ENCODE measurements at regions not wholly inside any gene's neighbourhood (a gene's known extent, or its start where the extent isn't known, plus 50 kb on each side); places are given as distances from the start of the nearest gene placed in this dataset.
A peak's percentile ranks its signal among the peaks of the same experiment; 100 is the strongest.

DNA sequence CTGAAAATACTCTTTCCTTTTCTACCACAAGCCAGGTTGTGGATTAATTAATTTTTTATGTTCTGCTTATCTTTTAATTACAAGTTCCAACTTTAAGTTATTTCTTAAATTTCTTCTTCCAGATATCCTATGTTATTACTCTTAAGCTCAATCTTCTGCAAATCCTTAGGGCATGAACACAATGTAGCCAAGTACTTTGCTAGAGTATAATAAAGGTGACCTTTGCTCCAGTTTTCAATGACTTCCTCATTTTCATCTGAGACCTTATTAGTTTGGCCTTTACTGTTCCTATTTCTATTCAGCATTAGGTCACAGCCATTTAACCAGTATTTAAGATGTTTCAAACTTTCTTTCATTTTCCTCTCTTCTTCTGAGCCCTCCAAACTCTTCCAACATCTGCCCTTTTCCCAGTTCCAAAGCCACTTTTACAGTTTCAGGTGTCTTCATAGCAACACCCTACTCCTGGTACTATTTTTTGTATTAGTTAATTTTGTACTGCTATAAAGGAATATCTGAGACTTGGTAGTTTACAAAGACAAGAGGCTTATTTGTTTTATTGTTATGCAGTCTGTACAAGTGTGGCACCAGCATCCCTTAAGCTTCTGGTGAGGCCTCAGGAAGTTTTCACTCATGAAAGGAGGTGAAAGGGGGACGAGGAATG is 886.2 kb upstream of the GHITM start:
- no peak for DNase-seq

DNA sequence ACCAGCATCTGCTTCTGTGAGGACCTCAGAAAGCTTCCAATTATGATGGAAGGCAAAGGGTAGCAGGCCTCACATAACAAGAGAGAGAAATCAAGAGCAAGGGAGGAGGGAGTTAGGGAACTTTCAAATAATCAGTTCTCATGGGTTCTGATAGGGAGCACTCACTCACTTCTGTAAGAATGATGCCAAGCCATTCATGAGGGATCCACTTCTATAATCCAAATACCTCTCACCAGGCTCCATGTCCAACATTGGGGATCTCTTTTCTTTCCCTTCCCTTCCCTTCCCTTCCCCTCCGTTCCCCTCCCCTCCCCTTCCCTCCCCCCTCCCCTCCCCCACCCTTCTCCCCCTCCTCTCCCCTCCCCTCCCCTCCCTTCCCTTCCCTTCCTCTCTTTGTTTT is 884.6 kb upstream of the GHITM start:
- DNase-seq: no peak

DNA sequence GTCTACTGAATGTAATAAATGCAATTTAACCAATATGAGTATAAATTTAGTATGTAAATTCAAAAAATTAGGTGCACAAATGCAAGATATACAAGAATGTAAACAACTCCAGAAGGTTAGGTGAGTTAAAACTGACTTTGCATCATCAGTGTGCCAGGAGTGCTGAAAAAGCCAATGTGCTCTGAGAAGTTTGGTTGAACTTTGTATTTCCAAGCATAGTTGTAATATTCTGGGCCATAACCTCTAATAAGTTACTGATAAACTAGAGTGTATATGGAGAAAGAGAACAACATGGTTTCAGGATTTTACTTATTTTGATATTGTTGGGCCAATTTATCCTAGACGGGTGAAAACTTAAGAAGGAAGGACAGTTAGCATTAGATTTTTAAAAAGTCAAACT is 876.9 kb upstream of the GHITM start:
- DNase-seq: no peak

DNA sequence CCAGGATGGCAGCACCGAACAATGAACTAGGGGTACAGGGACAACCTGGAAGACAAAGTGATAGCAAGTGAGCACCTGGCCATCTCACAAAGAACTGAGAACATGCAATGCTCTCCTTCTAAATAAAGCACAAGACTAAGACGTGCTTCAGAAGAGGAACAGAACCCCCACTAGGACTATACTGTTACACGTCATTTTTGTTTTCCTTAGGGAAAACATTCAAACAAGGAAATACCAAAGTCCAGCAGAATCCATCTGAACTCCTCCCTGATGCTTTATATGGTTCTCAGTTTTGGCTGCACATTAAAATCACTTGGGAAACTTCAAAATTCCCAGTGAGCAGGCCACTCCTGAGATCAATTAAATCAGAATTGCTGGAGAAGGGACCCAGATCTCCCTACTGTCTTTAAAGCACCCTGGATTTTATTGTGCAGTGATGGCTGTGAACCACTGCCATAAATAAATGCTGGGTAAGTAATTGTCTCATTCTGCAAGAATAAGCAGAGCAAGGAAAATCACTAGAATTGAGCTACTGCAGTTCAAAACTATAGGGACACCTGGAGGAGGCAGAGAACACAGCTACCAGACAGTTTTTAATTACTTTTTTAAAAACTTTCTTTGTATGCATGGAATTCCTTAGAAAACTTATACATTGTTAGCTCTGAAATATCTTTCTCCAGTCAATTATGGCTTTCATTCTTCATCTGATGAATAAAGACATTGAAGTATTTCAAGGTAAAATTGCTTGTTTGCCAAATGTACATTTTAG is 866.5 kb upstream of the GHITM start:
- DNase-seq: no peak

DNA sequence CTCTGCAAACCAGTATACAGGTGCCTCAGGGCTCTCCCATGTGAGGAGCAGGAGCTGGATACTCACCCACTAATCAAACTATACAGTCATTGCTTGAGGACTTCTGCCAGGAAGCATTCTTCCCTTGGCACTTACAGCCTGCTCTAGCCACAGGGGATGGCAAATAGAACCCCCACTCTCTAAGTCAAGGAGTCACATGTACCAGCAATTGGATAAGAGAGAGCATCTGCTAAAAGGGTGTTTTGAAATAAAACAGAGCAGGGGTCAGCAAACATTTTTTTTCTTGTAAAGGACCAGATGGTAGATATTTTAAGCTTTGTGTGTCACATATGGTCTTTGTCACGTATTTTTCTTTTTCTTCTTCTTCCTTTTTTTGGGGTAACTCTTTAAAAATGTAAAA is 865.2 kb upstream of the GHITM start:
- peak; percentile 74 for DNase-seq

DNA sequence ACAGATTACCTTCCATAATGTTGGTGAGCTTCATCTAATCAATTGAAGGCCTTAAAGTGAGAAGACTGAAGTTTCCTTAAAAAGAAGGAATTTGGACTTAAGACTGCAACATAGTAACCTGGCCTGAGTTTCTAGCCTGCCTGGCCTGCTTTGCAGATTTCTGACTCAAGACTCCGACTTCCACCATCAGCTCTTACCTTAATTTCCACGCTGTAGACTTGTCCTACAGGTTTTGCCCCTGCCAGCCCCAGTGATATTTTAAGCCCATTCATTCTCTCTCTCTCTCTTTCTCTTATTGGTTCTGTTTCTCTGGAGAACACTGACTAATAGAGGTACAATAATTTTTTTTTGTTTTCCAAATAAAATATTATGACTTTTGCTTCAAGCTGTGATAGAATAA is 862.3 kb upstream of the GHITM start:
- no peak for DNase-seq

GRCh38 chr10:83283151-83283550 is 856.2 kb upstream of the GHITM start:
- DNase-seq: no peak

GRCh38 chr10:83287374-83287773 is 851.9 kb upstream of the GHITM start:
- DNase-seq: no peak

GRCh38 chr10:83289373-83289772 is 849.9 kb upstream of the GHITM start:
- DNase-seq: no peak

DNA sequence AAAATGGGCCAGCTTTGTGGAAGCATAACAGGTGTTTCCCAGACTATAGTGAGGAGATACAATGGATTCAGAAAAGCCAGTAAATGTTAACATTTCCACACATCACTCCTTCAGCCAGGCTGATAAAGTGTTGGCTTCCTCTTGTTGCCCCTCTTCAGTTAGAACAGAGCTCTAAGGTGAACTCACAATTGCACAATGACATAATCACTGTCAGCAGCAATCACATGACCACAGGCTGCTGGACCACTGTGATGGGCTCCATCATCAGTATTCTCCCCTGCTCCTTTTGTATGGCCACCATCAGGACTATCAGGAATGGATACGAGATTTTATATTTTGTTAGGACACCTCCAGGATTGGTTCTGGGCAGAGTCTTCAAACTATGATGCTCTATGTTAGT is 849.4 kb upstream of the GHITM start:
- no peak for DNase-seq

- no peak for DNase-seq
Measured at GRCh38 chr10:83301732-83302131, 837.6 kb upstream of the GHITM start.

DNA sequence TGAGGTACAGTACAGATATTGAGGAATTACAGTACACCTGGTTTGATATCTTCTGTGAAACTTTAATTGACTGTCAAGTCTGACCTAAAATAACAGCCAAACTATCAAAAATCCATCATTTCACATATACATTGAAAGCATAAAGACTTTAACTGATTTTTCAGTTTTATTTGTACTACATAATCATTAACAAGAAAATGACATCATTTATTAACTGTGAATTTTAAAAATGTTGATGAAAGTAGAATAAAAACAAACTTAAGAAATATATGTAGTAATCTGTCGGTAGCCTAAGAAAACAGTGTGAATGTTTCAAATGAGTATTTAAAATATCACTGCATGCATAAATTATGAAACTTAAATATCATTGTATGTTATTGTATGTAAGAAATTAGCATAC is 836.7 kb upstream of the GHITM start:
- DNase-seq: no peak

- DNase-seq: no peak
Measured at GRCh38 chr10:83310688-83311087, 828.6 kb upstream of the GHITM start.

- DNase-seq: no peak
Measured at GRCh38 chr10:83312570-83312969, 826.7 kb upstream of the GHITM start.

DNA sequence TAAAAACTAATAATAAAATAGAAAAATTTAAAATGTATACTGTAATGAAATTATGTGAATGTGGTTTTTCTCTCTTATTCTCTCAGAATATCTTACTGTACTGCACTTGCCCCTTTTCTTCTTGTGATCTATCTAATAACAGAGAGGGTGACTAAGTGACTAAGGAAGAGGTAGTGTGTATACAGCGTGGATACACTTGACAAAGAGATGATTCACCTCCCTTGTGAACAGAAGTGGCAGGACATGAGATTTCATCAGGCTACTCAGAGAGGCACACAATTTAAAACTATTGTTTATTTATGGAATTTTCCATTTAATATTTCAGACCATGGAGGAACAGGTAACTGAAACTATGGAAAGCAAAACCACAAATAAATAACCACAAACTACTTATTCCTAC is 806.6 kb upstream of the GHITM start:
- no peak for DNase-seq

- no peak for DNase-seq
Measured at GRCh38 chr10:83333566-83333965, 805.7 kb upstream of the GHITM start.

GRCh38 chr10:83343676-83344075 is 795.6 kb upstream of the GHITM start:
- no peak for DNase-seq

- no peak for DNase-seq
Measured at GRCh38 chr10:83346266-83346910, 792.9 kb upstream of the GHITM start.

DNA sequence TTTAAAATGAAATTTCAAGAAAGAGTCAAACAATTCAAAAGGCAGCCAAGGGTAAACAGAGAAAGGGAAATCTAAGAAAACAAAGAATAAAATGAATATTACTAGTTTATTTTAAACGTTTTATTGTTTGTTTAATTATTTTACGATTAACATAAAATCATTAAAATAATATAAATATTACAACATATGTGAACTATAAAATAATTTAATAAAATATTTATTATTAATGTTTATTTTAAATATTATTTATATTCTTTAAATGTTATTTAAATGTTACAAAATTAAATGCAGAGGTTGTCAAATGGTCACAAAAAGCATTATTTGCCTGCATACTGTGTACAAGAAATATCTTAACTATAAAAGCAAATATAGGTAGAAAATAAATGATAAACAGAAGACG is 786.7 kb upstream of the GHITM start:
- DNase-seq: no peak

- no peak for DNase-seq
Measured at GRCh38 chr10:83354456-83354855, 784.9 kb upstream of the GHITM start.

DNA sequence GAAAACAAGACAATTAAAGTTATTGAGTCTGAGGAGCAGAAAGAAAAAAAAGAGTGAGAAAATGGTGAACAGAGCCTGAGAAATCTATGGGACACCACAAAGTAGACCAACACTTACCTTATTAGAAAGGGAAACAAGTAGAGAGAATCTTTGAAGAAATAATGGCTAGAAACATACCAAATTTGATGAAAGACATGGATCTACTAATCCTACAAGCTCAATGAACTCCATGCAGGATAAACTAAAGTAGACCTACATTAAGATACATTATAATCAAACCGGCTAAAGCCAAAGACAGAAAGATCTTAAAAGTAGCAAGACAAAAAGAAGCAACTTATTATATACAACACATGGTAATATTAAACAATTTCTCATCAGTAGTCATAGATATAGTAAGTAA is 782.3 kb upstream of the GHITM start:
- no peak for DNase-seq

DNA sequence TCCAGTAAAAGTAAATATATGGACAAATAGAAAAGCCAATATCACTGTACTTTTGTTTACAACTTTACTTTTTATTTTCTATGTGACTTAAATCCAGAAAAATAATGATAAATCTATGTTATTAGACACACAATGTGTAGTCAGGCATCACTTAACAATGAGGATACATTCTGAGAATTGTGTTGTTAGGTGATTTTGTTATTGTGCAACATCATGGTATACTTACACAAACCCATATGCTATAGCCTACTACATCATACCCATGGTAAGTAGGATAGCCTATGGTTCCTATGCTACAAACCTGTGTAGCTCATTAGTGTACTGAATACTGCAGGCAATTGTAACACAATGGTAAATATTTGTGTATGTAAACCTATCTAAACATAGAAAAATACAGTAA is 781.7 kb upstream of the GHITM start:
- no peak for DNase-seq

DNA sequence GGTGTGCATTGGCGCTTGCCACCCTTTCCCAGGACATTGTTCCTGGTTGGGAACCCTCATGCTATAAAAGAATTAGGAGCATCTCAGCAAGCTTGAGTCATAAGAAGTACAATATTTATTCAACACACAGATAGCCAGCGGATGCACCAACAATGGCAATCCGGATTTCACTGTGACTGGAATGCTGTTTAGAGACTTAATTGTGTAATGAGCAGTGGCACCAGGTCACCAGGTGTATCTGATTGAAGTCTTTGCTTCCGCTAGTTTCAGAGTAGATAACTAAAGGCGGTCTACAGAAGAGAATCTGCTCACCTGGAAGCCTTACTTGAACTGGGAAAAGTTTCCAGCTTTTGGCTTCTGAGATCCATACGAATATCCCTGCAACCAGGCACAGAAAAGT is 772.3 kb upstream of the GHITM start:
- no peak for DNase-seq

DNA sequence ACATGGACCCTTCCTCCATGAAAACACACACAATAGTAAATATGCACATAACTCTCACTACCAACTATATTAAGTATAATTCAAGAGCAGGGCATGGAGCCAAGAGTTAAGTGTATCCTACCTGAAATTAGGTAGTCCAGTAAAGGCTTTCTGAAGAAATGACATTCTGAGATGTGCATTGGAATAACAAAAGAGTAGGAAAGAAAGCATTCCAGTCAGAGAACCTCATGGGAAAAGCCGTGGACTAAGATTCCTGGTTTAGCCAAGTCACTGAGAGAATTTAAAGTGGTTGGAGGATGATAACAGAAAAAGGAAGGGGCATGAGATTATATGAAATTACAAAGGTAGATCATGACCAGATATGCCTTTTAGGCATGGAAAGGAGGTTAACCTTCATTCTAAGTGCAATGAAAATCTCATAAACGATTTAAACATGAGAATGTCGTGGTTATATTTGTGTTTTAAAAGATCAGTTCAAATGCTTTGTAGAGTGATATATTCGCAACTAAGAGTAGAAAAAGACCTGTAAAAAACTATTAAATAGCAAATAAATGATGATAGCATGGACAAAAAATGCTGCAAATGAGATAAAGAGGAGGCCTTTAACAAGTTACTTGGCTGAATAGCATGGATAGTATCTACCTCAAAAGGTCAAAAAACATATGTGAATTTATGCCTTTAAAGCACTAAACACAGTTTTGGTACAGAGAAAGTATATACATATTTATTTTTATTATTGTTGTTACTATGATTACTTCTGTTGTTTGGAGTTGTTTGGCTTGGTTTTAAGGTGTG is 767.4 kb upstream of the GHITM start:
- no peak for DNase-seq

Measured in DMS 273 treated with DMSO at 0.1 percent for 48 hours (cell line).